HFF-Myc (cell line): ENCODE measurements at regions not wholly inside any gene's neighbourhood (a gene's known extent, or its start where the extent isn't known, plus 50 kb on each side); places are given as distances from the start of the nearest gene placed in this dataset.

Source experiments
- DNase-seq: peaks from one replicate; pipeline ENCODE4 v3.0.0-alpha.2; 2011; ENCODE audit warnings: low read depth; ENCODE audit errors: extremely low read depth
- H3K4me3 ChIP-seq: replicated peaks from 2 replicates; pipeline ENCODE4 v1.5.1; 2011; ENCODE audit warnings: low read depth, mild to moderate bottlenecking, control low read depth, low read length
- TF ChIP-seq, protein P1 (sequence below): IDR thresholded peaks from 2 replicates; pipeline ENCODE4 v1.5.1; 2012; ENCODE audit warnings: mild to moderate bottlenecking, low read depth, low read length, control low read depth; ENCODE audit errors: missing control alignments

DNA sequence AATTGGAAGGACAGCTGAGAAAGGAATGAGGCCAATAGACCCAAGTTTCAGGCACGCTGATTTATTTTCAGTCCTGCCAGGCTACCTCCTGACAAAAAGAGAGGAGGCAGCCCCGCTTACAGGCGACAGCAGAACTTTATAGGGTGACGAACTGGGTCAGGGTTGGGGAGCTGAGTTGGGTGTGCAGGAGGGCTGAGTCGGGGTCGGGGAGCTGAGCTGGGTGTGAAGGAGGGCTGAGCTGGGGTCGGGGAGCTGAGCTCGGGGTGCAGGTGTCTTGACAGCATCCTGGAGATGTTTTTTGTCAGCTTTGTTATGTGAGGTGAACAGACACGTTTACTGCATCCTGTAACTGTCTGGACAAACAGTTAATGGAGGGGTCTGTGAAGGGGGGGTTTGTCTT is 342.2 kb downstream of the ADCYAP1 start:
- no peak overlapping the region for H3K4me3 ChIP-seq
- TF ChIP-seq, protein P1, sequence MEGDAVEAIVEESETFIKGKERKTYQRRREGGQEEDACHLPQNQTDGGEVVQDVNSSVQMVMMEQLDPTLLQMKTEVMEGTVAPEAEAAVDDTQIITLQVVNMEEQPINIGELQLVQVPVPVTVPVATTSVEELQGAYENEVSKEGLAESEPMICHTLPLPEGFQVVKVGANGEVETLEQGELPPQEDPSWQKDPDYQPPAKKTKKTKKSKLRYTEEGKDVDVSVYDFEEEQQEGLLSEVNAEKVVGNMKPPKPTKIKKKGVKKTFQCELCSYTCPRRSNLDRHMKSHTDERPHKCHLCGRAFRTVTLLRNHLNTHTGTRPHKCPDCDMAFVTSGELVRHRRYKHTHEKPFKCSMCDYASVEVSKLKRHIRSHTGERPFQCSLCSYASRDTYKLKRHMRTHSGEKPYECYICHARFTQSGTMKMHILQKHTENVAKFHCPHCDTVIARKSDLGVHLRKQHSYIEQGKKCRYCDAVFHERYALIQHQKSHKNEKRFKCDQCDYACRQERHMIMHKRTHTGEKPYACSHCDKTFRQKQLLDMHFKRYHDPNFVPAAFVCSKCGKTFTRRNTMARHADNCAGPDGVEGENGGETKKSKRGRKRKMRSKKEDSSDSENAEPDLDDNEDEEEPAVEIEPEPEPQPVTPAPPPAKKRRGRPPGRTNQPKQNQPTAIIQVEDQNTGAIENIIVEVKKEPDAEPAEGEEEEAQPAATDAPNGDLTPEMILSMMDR: no peak
- no peak for DNase-seq

DNA sequence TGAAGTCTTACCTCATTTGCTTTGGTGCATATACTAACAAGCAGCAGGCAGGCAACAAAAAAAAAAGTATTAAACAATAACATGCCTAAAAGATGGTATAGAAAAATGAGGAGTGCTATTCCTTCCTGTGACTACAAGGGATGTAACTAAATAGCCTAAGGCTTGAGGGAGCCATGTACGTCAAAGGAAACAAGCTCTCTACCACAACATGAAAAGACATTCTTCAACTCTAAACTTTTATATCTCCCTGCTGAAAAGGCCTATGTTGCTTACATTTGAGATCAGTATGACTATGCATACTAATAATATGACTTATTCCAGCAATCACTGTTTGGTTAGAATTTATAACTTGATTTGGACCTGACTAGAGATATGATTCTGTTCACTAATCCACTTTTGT is 347.9 kb downstream of the ADCYAP1 start:
- no peak for DNase-seq
- TF ChIP-seq, protein P1: no peak
- H3K4me3 ChIP-seq: no peak overlapping the region

DNA sequence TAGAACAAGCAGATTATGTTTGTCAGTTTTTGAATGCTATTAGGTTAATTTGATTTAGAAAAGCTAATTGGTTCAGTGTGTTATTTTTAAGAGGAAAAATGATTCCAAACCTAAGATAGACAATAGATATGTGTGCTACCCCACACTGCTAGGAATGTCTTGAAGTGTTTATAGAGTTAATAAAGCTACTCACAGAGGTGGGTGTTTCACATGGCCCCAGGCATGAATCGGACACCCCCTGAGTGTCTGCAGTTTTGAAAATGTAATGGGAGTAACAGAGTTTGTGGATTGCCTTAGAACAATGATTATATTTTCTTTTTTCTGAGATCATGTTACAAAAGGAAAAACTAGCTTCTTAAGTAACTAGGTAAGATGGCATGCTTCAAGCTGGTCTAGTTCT is 348.3 kb downstream of the ADCYAP1 start:
- TF ChIP-seq, protein P1: no peak
- no peak overlapping the region for H3K4me3 ChIP-seq
- no peak for DNase-seq

DNA sequence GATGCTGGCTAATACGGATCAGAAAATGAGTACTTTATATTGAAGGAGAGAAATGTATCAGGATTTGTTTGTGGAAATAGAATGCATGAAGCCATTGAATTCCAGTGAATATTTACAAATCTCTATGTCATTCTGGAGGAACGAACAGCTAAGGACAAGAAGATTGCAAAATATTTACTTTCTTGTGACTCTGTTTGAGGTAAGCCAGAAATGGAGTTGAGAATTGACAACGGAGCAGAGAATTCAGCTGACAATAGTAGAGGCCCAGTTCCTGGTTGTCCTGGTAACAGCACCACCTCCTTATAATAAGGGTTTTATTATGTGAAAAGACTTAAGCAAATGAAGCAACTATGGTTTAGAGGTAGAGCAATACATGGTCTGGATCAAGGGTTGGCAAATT is 349.2 kb downstream of the ADCYAP1 start:
- TF ChIP-seq, protein P1: no peak
- H3K4me3 ChIP-seq: no peak overlapping the region
- DNase-seq: no peak

DNA sequence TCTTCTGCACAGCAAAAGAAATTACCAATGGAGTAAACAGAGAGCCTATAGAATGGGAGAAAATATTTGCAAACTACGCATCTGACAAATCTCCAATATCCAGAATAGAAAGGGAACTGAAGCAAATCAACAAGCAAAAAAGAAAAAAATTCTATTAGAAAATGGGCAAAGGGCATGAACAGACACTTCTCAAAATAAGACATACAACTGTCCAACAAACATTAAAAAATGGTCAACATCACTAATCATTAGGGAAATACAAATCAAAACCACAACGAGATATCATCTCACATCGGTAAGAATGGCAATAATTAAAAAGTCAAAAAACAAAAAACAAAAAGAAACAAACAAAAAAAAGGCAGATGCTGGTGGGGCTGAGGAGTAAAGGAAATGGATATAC is 356.4 kb downstream of the ADCYAP1 start:
- H3K4me3 ChIP-seq: no peak overlapping the region
- DNase-seq: no peak
- TF ChIP-seq, protein P1: no peak

DNA sequence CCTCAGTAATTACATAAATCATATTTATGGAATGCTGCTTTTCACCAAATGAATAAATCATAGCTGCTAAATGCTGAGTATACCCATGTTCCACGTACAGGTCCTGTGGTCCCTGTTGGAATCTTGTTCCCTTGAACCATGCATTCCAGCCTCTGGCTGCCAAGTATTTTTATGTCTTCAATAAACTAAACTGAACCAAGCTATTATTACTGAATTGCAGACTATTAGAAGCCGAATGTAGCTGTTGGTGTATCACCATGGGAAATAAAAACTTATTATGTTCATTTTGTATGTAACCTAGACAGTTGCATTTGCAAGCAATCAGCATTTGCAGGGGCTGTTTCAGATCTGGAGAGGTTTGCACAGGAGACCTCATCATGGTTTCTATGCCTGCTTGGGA is 362.4 kb downstream of the ADCYAP1 start:
- TF ChIP-seq, protein P1: no peak
- no peak for DNase-seq
- H3K4me3 ChIP-seq: no peak overlapping the region

DNA sequence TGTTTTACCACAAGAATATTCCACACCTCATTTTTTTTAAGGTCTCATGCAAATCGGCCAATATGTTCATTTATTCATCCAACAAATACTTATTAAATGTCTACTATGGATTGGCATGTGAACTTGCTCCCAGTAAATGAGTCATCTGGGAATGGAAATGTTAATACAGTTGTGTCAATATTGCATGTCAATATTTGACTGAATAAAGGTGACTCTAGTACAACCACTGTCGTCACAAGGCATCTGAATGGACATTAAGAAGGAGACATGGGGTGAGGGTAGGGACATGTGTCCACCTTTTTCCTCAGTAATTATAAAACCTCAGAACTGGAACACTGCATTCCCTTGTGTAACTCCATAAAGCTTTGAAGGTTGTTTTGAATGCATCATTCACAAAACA is 365.4 kb downstream of the ADCYAP1 start:
- no peak overlapping the region for H3K4me3 ChIP-seq
- DNase-seq: no peak
- TF ChIP-seq, protein P1: no peak
